ENCODE measurements at regions not wholly inside any gene's neighbourhood (a gene's known extent, or its start where the extent isn't known, plus 50 kb on each side); places are given as distances from the start of the nearest gene placed in this dataset.

DNA sequence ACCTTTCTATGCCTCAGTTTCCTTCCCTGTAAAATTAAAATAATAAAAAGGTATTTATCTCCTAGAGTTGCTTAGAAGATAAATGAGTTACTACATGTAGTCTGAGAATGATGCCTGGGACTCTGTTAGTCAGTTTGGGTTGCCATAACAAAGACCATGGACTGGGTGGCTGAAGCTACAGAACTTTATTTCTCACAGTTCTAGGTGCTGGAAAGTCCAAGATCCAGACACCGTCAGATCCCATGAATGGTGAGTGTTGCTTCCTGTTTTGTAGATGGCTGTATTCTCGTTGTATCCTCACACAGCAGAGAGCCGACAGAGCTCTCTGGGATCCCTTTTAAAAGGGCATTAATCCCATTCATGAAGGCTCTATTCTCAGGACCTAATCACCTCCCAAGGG lies 64.0 kb upstream of the LTA4H start:
- Histone ChIP-seq H3K27ac (peak overlapping the region; percentile 1), H3K9me3 (no peaks in the 10 kb centered on the region), H3K27me3 (ENCODE audit: low read depth) (no peaks in the 10 kb centered on the region), H3K4me1 (peaks cover 12% of the 10 kb centered on the region), H3K4me3 (no peak overlapping the region), H3K36me3 (no peaks in the 10 kb centered on the region)
- TF ChIP-seq, protein P1, sequence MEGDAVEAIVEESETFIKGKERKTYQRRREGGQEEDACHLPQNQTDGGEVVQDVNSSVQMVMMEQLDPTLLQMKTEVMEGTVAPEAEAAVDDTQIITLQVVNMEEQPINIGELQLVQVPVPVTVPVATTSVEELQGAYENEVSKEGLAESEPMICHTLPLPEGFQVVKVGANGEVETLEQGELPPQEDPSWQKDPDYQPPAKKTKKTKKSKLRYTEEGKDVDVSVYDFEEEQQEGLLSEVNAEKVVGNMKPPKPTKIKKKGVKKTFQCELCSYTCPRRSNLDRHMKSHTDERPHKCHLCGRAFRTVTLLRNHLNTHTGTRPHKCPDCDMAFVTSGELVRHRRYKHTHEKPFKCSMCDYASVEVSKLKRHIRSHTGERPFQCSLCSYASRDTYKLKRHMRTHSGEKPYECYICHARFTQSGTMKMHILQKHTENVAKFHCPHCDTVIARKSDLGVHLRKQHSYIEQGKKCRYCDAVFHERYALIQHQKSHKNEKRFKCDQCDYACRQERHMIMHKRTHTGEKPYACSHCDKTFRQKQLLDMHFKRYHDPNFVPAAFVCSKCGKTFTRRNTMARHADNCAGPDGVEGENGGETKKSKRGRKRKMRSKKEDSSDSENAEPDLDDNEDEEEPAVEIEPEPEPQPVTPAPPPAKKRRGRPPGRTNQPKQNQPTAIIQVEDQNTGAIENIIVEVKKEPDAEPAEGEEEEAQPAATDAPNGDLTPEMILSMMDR (IDR thresholded peaks at IDR 0.05) = no peak
- DNase-seq (no peak), ATAC-seq (no peak)
- intact Hi-C loops (cut with DNase I) = no loop called here

DNA sequence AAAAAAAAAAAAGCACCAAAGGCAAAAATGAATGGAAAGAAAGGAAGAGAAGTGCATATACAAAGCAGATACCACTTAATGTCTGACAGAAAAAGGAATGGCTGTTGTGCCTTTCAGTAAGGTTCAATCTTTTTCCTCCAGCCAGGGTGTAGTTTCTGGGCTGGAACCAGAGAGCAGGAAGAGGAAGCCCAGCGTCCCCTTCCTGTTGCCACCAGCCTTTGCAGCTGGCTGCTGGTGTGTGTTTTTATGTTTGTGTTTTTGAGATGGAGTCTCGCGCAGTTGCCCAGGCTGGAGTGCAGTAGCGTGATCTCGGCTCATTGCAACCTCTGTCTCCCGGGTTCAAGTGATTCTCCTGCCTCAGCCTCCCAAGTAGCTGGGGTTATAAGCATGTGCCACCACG lies 64.6 kb upstream of the LTA4H start:
- ATAC-seq (no peak), DNase-seq (no peak)
- TF ChIP-seq, protein P1 (IDR thresholded peaks at IDR 0.05) = peak; percentile 22
- Histone ChIP-seq H3K4me3 (no peak overlapping the region), H3K9me3 (no peaks in the 10 kb centered on the region), H3K27me3 (ENCODE audit: low read depth) (no peaks in the 10 kb centered on the region), H3K36me3 (no peaks in the 10 kb centered on the region), H3K27ac (peak overlapping the region; percentile 1), H3K4me1 (peaks cover 12% of the 10 kb centered on the region)
- intact Hi-C loops (cut with DNase I) = no loop called here

DNA sequence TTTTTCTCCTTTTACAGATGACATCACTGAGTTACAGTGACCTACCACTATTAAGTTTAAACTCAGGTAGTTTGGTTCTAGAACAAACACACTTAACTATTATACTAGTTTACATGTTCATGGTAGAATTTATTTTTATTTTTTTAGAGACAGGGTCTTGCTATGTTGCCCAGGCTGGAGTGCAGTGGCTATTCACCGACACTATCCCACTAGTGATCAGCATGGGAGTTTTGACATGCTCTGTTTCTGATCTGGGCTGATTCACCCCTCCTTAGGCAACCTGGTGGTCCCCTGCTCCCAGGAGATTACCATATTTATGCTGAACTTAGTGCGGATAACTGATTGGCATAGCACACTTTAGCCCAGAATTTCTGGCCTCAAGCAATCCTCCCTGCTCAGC lies 66.4 kb upstream of the LTA4H start:
- ATAC-seq (no peak), DNase-seq (no peak)
- TF ChIP-seq, protein P1 (IDR thresholded peaks at IDR 0.05) = no peak
- intact Hi-C loops (cut with DNase I) = no loop called here
- Histone ChIP-seq H3K4me3 (no peak overlapping the region), H3K27me3 (ENCODE audit: low read depth) (no peaks in the 10 kb centered on the region), H3K9me3 (no peaks in the 10 kb centered on the region), H3K4me1 (peaks cover 12% of the 10 kb centered on the region), H3K27ac (no peak overlapping the region), H3K36me3 (no peaks in the 10 kb centered on the region)

DNA sequence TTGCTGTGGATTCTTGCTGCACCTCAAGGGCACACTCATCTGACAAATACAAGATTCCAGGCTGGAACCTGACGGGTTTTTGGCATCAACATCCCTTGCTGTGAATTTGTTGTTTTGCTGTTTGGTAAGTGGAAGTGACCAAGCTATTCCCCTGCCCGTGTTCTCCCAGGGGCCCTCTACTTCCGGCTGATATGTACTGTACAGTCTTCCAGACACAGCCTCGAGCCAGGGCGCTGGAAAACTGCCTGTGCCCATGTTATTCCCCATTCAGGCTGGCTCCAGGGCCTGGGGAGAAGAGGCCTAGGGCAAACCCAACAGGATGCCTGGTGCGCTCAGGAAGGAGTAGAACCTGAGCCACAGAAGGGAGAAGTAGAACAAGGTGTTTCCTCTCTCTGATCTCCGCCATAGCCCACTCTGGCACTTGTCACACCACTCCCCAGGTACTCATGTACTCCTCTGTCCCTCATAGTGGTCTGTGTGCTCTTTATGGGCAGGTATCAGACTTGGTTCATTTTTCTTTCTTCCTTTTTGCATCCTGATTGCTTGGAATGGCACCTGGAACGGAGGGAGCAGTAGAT lies 67.8 kb upstream of the LTA4H start:
- DNase-seq (no peak), ATAC-seq (peak; percentile 29)
- no peaks in the 10 kb centered on the region for H3K27me3 ChIP-seq (ENCODE audit: low read depth)
- H3K36me3 ChIP-seq = no peaks in the 10 kb centered on the region
- intact Hi-C loops (cut with DNase I) = no loop called here
- no peak overlapping the region for H3K27ac ChIP-seq
- peaks cover 12% of the 10 kb centered on the region for H3K4me1 ChIP-seq
- H3K4me3 ChIP-seq = no peak overlapping the region
- TF ChIP-seq, protein P1 (IDR thresholded peaks at IDR 0.05) = no peak
- no peaks in the 10 kb centered on the region for H3K9me3 ChIP-seq

DNA sequence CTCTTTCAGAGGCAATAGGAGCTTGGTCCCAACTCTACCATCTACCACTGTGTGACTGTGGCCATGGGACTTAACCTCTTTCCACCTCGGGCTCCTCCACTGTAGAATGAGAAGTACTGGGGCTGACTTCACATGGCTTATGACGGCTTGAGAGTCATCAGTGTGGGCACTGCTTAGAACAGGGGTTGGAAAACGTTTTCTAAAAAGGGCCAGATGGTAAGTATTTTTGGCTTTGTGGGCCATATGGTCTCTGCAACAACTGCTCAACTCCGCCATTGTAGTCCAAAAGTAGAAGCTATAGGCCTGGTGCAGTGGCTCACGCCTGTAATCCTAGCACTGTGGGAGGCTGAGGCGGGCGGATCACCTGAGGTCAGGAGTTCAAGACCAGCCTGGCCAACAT lies 69.2 kb upstream of the LTA4H start:
- TF ChIP-seq, protein P1 (IDR thresholded peaks at IDR 0.05) = no peak
- peaks cover 12% of the 10 kb centered on the region for H3K4me1 ChIP-seq
- intact Hi-C loops (cut with DNase I) = no loop called here
- DNase-seq = no peak
- H3K27me3 ChIP-seq (ENCODE audit: low read depth) = no peaks in the 10 kb centered on the region
- no peak overlapping the region for H3K4me3 ChIP-seq
- no peaks in the 10 kb centered on the region for H3K36me3 ChIP-seq
- ATAC-seq = no peak
- H3K9me3 ChIP-seq = no peaks in the 10 kb centered on the region
- H3K27ac ChIP-seq = no peak overlapping the region

DNA sequence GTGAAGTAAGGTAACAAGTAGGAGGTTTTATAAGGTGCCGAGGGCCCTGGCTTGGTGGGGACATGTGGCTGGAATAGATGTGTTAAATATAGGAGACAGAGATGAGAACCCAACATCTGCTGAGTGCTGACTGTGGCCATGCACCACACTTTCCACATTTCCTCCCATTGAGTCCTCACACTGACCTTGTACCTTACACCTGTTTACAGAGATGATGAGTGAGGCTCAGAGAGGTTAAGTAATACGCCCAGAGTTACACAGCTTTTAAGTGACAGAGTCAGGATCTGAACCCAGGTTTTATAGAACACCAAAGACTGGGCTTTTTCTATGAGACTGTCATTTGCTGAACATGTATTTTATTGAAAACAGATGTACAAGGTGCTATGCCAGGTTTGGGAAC lies 70.8 kb upstream of the LTA4H start:
- Histone ChIP-seq H3K4me3 (no peak overlapping the region), H3K27ac (no peak overlapping the region), H3K36me3 (no peaks in the 10 kb centered on the region), H3K9me3 (no peaks in the 10 kb centered on the region), H3K4me1 (peaks cover 5% of the 10 kb centered on the region), H3K27me3 (ENCODE audit: low read depth) (no peaks in the 10 kb centered on the region)
- intact Hi-C loops (cut with DNase I) = no loop called here
- DNase-seq (no peak), ATAC-seq (no peak)
- TF ChIP-seq, protein P1 (IDR thresholded peaks at IDR 0.05) = no peak

Measured in lower lobe of right lung (tissue), 2 donors.